Fibroblast of peridontal ligament (primary cell): ENCODE measurements at regions not wholly inside any gene's neighbourhood (a gene's known extent, or its start where the extent isn't known, plus 50 kb on each side); places are given as distances from the start of the nearest gene placed in this dataset.

Experiments
- DNase-seq: peaks from one replicate; pipeline ENCODE4 v3.0.0-alpha.2; 2010; ENCODE audit errors: extremely low read depth

DNA sequence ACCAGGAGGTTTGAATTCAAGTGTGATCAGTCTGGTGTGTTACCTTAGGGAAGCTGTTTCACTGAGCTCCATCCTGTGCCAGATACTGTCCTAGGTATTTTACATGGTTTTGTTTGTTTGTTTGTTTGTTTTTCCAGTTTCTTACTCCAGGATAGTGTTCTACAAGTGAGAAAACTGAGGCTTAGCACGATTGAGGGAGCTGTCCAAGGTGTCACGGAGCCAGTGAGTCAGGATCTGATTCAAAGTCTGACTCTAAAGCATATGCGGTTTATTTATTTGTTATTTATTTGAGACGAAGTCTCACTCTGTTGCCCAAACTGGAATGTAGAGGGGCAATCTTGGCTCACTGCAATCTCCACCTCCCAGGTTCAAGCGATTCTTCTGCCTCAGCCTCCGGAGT is 79.7 kb upstream of the GNG2 start:
- DNase-seq, result peak; percentile 41

DNA sequence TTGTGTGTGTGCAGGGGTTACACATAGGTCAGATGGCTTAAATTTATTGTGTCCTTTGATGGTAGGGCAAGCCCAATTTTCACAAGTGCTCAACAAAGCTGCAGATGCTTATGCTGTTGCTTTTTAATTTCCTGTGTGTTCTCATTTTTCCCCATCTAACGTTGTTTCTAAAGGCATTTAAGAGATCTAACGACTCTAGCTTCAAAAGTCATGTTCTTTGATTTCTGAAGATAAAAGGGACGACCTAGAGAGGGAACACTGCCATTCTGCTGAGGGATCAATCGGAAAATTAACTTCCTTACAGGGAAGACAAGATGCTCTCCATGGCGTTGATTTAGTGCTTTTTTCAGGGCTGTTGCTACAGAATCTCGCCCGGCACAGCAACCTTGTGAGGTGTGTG is 79.0 kb upstream of the GNG2 start:
- no peak for DNase-seq

DNA sequence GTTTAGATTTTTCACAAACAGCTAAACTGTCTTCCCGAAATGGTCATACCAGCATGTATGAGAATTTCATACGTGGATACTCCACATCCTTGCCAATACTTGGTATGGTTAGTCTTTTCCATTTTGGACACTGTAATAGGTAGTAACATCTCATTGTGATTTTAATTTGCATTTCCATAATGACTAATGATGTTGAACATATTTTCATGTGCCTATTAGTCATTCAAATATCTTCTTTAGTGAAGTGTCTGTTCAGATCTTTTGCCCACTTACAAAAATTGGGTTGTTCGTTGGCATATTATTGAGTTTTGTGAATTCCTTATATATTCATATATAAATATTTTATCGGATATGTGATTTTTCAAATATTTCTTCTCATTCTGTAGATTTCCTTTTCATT is 78.0 kb upstream of the GNG2 start:
- no peak for DNase-seq

- DNase-seq, result peak; percentile 65
Measured at GRCh38 chr14:51783765-51784164, 76.6 kb upstream of the GNG2 start.

DNA sequence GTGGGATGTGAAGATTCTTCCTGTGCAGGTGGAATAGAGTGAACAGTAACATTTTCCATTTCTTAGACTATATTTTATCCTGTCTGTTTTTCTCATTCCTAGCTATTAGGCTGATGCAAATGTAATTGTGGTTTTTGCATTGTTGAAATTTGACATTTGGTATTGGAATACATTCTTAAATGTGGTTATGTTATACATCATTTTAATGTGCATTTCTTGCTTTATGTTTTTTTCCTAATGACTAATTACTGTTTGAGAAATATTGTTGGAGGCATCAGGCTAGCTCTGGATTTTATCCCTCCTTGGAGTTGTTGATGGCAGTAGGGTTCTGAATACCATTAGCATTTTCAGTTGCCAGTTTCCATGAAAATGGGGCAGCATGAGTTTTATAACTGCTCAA is 75.9 kb upstream of the GNG2 start:
- no peak for DNase-seq

- DNase-seq, result no peak
Measured at GRCh38 chr14:51786227-51786626, 74.2 kb upstream of the GNG2 start.

GRCh38 chr14:51787352-51787751 is 73.1 kb upstream of the GNG2 start:
- no peak for DNase-seq

DNA sequence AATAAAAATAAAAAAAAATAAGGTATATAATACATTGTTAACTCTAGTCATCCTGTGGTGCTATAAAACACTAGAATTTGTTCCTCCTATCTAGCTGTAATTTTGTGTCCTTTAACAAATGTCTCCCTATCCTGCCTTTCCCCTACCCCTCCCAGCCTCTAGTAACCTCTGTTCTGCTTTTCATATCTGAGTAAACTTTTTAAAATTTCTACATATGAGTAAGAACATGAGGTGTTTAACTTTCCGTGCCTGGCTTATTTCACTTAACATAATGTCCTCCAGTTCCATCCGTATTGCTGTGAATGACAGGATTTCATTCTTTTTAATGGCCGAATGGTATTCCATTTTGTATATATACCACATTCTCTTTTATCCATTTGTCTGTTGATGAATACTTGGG is 71.3 kb upstream of the GNG2 start:
- no peak for DNase-seq

DNA sequence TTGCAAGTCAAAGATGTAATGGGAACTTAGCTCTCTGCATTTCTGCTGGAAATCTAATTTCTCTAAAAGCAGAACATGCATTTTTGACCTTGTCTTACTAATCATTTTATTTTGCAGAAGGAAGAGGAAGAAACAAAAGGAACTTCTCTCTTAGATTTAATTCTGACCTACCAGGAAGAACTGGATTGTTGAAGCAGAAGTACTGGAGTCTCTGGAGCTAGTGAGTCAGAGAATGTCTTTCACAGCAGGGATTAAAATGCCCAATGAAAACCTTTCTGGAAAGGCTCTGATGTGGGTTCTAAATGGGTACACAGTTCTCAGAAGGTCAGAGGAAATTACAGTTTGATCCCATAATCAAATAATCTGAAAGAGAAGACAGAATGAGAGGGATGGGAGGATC is 70.8 kb upstream of the GNG2 start:
- no peak for DNase-seq

DNA sequence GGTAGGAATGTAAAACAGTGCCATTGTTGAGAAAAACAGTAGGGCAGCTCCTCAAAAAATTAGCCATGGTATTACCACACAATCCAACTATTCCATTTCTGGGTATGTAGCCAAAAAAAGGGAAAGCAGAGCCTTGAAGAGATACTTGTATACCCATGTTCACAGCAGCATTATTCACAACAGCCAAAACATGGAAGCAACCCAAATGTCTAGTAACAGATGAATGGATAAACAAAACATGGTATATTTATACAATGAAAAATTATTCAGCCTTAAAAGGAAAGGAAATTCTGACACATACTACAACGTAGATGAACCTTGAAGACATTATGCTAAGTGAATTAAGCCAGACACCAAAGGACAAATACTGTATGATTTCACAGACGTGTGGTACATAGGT is 67.6 kb upstream of the GNG2 start:
- peak; percentile 88 for DNase-seq

DNA sequence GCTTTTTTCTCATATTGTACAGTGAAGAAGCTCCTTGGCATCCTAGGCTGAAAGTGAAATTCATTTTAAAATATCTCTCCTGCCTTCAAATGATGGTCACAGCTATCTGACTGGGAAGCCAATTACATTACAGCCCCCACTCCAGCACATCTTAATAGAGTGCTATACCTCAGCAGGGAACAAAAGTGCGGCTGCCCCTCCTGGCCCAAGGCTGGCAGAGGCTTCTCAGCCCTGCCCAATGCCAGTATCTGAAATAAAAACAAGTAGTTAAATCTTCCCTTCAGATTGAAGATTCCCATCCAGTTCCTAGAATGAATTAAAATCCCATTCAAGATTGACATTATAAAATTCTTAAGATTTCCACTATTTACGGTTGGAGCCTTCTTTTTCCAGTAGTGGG is 54.9 kb upstream of the GNG2 start:
- no peak for DNase-seq

DNA sequence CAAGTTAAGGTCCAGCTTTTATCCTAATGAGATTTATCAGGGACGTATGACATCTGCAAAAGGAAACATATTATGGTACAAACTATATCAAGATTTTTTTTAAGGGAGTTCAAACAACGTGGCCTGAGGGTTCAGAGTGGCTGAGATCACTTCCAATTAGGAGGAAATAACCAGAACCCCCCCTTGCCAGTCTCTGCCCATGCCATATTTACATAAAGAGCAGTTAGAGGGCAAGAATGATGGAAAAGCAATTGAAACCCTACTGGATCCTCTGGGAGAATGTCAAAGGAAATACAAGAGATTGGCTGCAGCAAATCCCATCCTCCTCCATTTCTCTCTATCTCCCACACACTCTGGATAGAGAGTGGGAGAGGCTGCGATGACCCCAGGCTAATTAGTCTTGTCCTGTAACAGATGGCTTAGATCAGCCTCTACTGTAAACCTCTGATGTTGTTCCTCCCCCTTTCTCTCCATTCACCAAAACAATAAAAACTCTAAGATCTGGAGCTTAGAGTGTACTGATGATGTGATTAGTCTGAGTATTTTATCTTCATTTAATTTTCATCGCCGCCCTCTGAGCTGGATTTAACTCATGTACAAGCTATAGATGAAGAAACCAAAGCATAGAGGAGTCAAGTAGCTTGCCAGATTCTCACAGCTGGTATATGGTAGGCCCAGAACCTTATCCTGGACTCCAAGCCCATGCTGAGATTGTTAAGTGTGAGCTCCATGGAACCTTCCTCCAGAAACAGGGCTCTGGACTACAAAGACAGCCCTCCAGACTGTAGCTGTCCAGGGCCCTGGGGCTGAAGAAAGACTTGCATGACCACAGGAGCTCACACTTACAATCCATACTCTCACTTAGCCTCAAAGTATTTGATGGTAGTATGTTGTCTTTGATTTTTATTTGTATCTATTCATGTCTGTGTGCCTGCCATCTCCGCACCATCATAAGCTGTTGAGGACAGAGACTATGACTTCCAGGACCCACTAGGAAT is 54.1 kb upstream of the GNG2 start:
- DNase-seq, result no peak

DNA sequence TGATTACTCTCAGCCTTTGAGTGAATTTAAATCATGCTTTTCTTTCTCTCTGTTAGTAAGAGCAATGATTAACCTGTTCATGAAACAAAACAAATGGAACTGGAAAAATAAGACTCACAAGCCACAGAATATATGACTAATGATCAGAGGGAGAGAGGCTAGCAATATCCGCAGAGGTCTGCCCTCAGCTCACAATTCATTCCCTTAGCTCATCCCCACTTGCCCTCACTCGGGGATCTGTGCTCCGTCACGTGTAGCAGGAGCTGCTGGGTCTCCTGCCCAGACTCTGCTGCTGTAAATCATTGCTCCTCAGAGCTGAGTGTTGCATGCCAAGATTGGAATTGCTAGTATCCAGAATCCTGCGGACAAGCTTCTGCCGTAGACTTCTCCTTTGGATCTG is 53.1 kb upstream of the GNG2 start:
- DNase-seq, result no peak
